GM13976 (cell line): ENCODE measurements at regions not wholly inside any gene's neighbourhood (a gene's known extent, or its start where the extent isn't known, plus 50 kb on each side); places are given as distances from the start of the nearest gene placed in this dataset.

Experiments
- DNase-seq: peaks from one replicate; pipeline ENCODE4 v3.0.0; 2012; ENCODE audit warnings: low spot score
- CTCF ChIP-seq: IDR thresholded peaks from 2 replicates; pipeline ENCODE4 v1.5.1; 2012; ENCODE audit warnings: borderline replicate concordance, mild to moderate bottlenecking; ENCODE audit not compliant: insufficient read depth; ENCODE audit errors: extremely low read depth, missing control alignments, control extremely low read depth
- in situ Hi-C: fragments of 300-500 bp; cut with MboI; formaldehyde crosslinking; loops from one replicate; pipeline ENCODE4 v1.12.0; 2022; ENCODE audit warnings: low sequenced_read_pairs, mixed read lengths, inconsistent platforms; ENCODE audit not compliant: unreplicated experiment

DNA sequence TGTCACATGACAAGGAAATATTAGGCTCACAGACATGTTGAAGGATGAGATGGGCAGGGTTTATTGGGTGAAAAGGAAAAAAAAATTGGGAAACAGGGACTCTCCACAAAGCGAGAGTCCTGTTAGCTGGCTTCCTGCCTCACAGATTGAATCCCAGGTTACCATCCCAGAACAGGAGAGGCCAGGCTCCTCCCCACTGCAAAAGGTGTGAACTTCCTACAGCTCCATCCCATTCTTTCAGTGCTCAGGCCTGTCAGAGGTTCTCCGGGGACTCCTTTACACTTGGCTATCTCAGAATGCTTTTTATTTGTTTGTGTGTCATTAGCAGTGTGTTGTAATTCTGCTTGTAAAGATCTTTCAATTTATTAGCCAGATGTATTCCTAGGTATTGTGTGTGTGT is 115.1 kb downstream of the ADTRP start:
- TF ChIP-seq CTCF = no peak
- in situ Hi-C loops = no loop called here
- no peak for DNase-seq
